Endothelial cell (in vitro differentiated cells): ENCODE measurements at regions not wholly inside any gene's neighbourhood (a gene's known extent, or its start where the extent isn't known, plus 50 kb on each side); places are given as distances from the start of the nearest gene placed in this dataset.
"Not testable (repeated sequence)": the region's sequence is repeated elsewhere in the genome, so short reads cannot be mapped to it uniquely, and the experiment has no call there.

Source experiments
- DNase-seq: peaks from one replicate; pipeline ENCODE4 v3.0.0; 2021; ENCODE audit warnings: low spot score
- H3K27ac Mint-ChIP-seq: one replicate; pipeline ENCODE4 v1.8.0; 2021; ENCODE audit warnings: mixed read lengths, inconsistent platforms; ENCODE audit not compliant: unreplicated experiment
- H3K27me3 Mint-ChIP-seq: one replicate; pipeline ENCODE4 v1.8.0; 2021; ENCODE audit warnings: mild to moderate bottlenecking, moderate library complexity, mixed read lengths, inconsistent platforms; ENCODE audit not compliant: unreplicated experiment
- H3K36me3 Mint-ChIP-seq: one replicate; pipeline ENCODE4 v1.8.0; 2021; ENCODE audit warnings: mild to moderate bottlenecking, low read depth, mixed read lengths, inconsistent platforms; ENCODE audit not compliant: unreplicated experiment
- H3K4me1 Mint-ChIP-seq: one replicate; pipeline ENCODE4 v1.8.0; 2021; ENCODE audit warnings: mild to moderate bottlenecking, mixed read lengths, inconsistent platforms; ENCODE audit not compliant: unreplicated experiment
- H3K4me3 Mint-ChIP-seq: one replicate; pipeline ENCODE4 v1.8.0; 2021; ENCODE audit warnings: mild to moderate bottlenecking, mixed read lengths, inconsistent platforms; ENCODE audit not compliant: unreplicated experiment
- H3K9me3 Mint-ChIP-seq: one replicate; pipeline ENCODE4 v1.8.0; 2021; ENCODE audit warnings: mixed read lengths, inconsistent platforms; ENCODE audit not compliant: unreplicated experiment
- CTCF ChIP-seq: fragments of 200-600 bp; sonication (generic); IDR thresholded peaks from one replicate; pipeline ENCODE4 v1.5.0; 2021; ENCODE audit warnings: antibody characterized with exemption; ENCODE audit not compliant: unreplicated experiment

- TF ChIP-seq CTCF: no peak
- Mint-ChIP-seq H3K27me3 (no peaks in the 10 kb centered on the region), H3K27ac (no peak overlapping the region), H3K4me1 (no peaks in the 10 kb centered on the region), H3K4me3 (no peak overlapping the region), H3K9me3 (no peaks in the 10 kb centered on the region), H3K36me3 (no peaks in the 10 kb centered on the region)
- DNase-seq: no peak
These were observed 842.1 kb upstream of the ADGRB3 start for GRCh38 chr6:67792996-67793395.

GRCh38 chr6:67790569-67790968, 844.5 kb upstream of the ADGRB3 start:
- no peak overlapping the region for H3K27ac Mint-ChIP-seq
- no peak overlapping the region for H3K4me3 Mint-ChIP-seq
- no peak for TF ChIP-seq CTCF
- no peaks in the 10 kb centered on the region for H3K27me3 Mint-ChIP-seq
- H3K36me3 Mint-ChIP-seq: no peaks in the 10 kb centered on the region
- no peaks in the 10 kb centered on the region for H3K9me3 Mint-ChIP-seq
- H3K4me1 Mint-ChIP-seq: no peaks in the 10 kb centered on the region
- DNase-seq: no peak

GRCh38 chr6:67787119-67787518, 848.0 kb upstream of the ADGRB3 start:
- DNase-seq, H3K27ac Mint-ChIP-seq, H3K9me3 Mint-ChIP-seq, H3K36me3 Mint-ChIP-seq, H3K4me1 Mint-ChIP-seq, H3K4me3 Mint-ChIP-seq, H3K27me3 Mint-ChIP-seq: not testable (repeated sequence)

- H3K27ac Mint-ChIP-seq: no peak overlapping the region
- H3K4me3 Mint-ChIP-seq: no peak overlapping the region
- no peaks in the 10 kb centered on the region for H3K27me3 Mint-ChIP-seq
- DNase-seq: no peak
- H3K36me3 Mint-ChIP-seq: no peaks in the 10 kb centered on the region
- no peak for TF ChIP-seq CTCF
- no peaks in the 10 kb centered on the region for H3K4me1 Mint-ChIP-seq
- H3K9me3 Mint-ChIP-seq: no peaks in the 10 kb centered on the region
These were observed 855.2 kb upstream of the ADGRB3 start for GRCh38 chr6:67779876-67780275.

- no peak for DNase-seq
- no peaks in the 10 kb centered on the region for H3K4me1 Mint-ChIP-seq
- TF ChIP-seq CTCF: no peak
- H3K9me3 Mint-ChIP-seq: no peaks in the 10 kb centered on the region
- no peaks in the 10 kb centered on the region for H3K36me3 Mint-ChIP-seq
- no peak overlapping the region for H3K4me3 Mint-ChIP-seq
- no peak overlapping the region for H3K27ac Mint-ChIP-seq
- no peaks in the 10 kb centered on the region for H3K27me3 Mint-ChIP-seq
These were observed 859.7 kb upstream of the ADGRB3 start for GRCh38 chr6:67775333-67775732.

GRCh38 chr6:67768972-67769371, 866.1 kb upstream of the ADGRB3 start:
- Mint-ChIP-seq H3K27ac (no peak overlapping the region), H3K27me3 (no peaks in the 10 kb centered on the region), H3K4me3 (no peak overlapping the region), H3K36me3 (no peaks in the 10 kb centered on the region), H3K9me3 (no peaks in the 10 kb centered on the region), H3K4me1 (peaks cover 8% of the 10 kb centered on the region)
- TF ChIP-seq CTCF: no peak
- DNase-seq: no peak

GRCh38 chr6:67767046-67767822, 867.8 kb upstream of the ADGRB3 start:
- DNase-seq, H3K36me3 Mint-ChIP-seq, H3K27me3 Mint-ChIP-seq, H3K4me3 Mint-ChIP-seq, H3K9me3 Mint-ChIP-seq, H3K27ac Mint-ChIP-seq, H3K4me1 Mint-ChIP-seq: not testable (repeated sequence)
